Upper lobe of right lung (tissue), 1 donor: ENCODE measurements at regions not wholly inside any gene's neighbourhood (a gene's known extent, or its start where the extent isn't known, plus 50 kb on each side); places are given as distances from the start of the nearest gene placed in this dataset.

Source experiments
- ATAC-seq: fragments of 200-7000 bp; cut with Tn5 transposase; one replicate; pipeline ENCODE4 v1.9.1; 2020; ENCODE audit warnings: mild to moderate bottlenecking, moderate library complexity
- DNase-seq: peaks from one replicate; pipeline ENCODE4 v3.0.0-alpha.2; 2020
- H3K27ac ChIP-seq: fragments of 200-600 bp; one replicate; pipeline ENCODE4 v1.8.0; 2022
- H3K27me3 ChIP-seq: fragments of 200-600 bp; one replicate; pipeline ENCODE4 v1.8.0; 2022; ENCODE audit warnings: mild to moderate bottlenecking
- H3K36me3 ChIP-seq: fragments of 200-600 bp; one replicate; pipeline ENCODE4 v1.8.0; 2022
- H3K4me1 ChIP-seq: fragments of 200-600 bp; one replicate; pipeline ENCODE4 v1.8.0; 2022
- H3K4me3 ChIP-seq: fragments of 200-600 bp; one replicate; pipeline ENCODE4 v1.8.0; 2022; ENCODE audit warnings: mild to moderate bottlenecking
- H3K9me3 ChIP-seq: fragments of 200-600 bp; one replicate; pipeline ENCODE4 v1.8.0; 2022
- intact Hi-C: fragments of 100-400 bp; cut with DNase I; formaldehyde crosslinking; loops from one replicate; pipeline ENCODE4 v1.11.0; 2022
- TF ChIP-seq, protein P1 (sequence below): fragments of 200-600 bp; IDR thresholded peaks from one replicate; pipeline ENCODE4 v1.8.0; 2022; ENCODE audit warnings: antibody characterized with exemption
- donor health status: DM: no; HTN: yes; CAD: no; lungs with severe emphysema.

DNA sequence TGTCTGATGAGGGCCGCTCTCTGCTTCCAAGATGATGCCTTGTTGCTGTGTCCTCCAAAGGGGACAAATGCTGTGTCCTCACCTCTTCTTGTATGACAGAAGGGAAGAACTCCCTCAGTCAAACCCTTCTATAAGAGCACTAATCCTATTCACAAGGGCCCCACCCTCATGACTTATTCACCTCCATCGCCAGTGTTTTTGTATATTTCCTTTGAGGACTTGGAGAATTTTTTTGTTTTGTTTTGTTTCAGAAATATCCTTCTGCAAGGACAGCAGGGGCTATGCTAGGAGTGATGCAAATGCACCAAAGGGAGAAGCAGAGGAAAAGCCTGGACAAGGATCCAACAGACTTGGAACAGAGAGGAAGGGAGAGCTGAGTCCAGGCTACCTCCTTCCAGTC, 214.4 kb downstream of the TLE3 start:
- H3K4me3 ChIP-seq, result no peak overlapping the region
- H3K9me3 ChIP-seq, result no peaks in the 10 kb centered on the region
- no peak for ATAC-seq
- intact Hi-C loops, result no loop called here
- peaks cover 17% of the 10 kb centered on the region for H3K27me3 ChIP-seq
- TF ChIP-seq, protein P1, sequence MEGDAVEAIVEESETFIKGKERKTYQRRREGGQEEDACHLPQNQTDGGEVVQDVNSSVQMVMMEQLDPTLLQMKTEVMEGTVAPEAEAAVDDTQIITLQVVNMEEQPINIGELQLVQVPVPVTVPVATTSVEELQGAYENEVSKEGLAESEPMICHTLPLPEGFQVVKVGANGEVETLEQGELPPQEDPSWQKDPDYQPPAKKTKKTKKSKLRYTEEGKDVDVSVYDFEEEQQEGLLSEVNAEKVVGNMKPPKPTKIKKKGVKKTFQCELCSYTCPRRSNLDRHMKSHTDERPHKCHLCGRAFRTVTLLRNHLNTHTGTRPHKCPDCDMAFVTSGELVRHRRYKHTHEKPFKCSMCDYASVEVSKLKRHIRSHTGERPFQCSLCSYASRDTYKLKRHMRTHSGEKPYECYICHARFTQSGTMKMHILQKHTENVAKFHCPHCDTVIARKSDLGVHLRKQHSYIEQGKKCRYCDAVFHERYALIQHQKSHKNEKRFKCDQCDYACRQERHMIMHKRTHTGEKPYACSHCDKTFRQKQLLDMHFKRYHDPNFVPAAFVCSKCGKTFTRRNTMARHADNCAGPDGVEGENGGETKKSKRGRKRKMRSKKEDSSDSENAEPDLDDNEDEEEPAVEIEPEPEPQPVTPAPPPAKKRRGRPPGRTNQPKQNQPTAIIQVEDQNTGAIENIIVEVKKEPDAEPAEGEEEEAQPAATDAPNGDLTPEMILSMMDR, result no peak
- no peak overlapping the region for H3K27ac ChIP-seq
- no peak for DNase-seq
- H3K4me1 ChIP-seq, result no peaks in the 10 kb centered on the region
- H3K36me3 ChIP-seq, result no peaks in the 10 kb centered on the region

DNA sequence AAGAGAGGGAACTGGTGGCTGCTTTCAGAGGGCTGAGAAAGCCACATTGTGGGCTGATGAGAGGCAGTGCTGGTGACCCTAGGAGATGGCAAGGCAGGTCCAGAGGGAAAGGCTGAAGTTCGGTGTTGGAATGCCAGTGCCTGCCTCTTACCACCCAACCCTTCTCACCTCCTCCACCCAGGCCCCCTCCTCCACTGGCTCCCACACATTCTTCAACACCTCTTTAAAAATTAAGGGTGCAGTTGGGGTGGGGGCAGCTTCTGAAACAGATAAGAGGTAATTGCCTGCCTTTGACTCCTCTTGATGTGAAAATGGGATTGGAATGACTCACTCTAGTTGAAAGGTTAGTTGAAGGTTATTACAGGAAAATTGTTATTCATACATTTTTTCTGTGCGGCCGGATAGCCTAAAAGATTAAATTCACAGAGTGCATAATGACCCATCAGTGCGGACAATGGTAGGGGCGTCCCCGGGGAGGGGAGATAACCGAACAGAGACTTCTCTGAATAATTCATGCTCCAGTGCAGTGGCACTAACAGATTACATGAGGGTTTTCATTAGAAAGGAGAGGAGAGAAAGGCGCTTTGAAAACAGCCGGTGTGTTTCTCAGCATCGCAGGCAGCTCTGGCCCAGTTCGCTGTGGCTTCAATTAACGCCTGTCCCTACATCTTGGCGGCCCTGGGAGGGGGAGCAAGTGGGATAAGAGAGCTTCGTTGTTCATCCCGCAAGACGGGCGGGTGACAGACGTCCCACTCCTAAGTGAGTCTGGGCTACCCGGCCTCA, 212.4 kb downstream of the TLE3 start:
- Histone ChIP-seq H3K27me3 (peaks cover 17% of the 10 kb centered on the region), H3K9me3 (no peaks in the 10 kb centered on the region), H3K4me3 (no peak overlapping the region), H3K36me3 (no peaks in the 10 kb centered on the region), H3K27ac (no peak overlapping the region), H3K4me1 (no peaks in the 10 kb centered on the region)
- TF ChIP-seq, protein P1, result no peak
- ATAC-seq (no peak), DNase-seq (no peak)
- intact Hi-C loops, result no loop called here

DNA sequence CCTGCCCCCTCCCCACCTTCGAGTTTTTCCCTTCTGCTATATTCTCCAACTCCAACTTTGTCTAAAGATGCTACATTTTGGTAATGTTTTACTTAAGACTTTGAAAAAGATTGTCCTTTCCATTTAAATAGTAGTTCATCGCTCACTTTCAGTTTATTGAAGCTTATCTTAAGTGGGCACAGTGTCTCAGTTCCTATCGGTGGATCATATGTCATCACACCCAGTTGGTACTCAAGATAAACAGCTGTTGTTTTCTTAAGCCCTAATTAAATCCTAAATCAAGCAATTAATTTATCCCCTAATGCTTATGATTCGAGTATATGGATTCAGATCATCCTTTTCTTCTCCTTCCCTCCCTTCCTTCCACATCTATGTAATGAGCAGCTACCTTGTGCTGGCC, 210.7 kb downstream of the TLE3 start:
- TF ChIP-seq, protein P1, result no peak
- no peak overlapping the region for H3K4me3 ChIP-seq
- intact Hi-C loops, result no loop called here
- no peaks in the 10 kb centered on the region for H3K36me3 ChIP-seq
- no peaks in the 10 kb centered on the region for H3K9me3 ChIP-seq
- DNase-seq, result no peak
- no peak overlapping the region for H3K27ac ChIP-seq
- H3K4me1 ChIP-seq, result no peaks in the 10 kb centered on the region
- no peak for ATAC-seq
- H3K27me3 ChIP-seq, result peaks cover 17% of the 10 kb centered on the region

DNA sequence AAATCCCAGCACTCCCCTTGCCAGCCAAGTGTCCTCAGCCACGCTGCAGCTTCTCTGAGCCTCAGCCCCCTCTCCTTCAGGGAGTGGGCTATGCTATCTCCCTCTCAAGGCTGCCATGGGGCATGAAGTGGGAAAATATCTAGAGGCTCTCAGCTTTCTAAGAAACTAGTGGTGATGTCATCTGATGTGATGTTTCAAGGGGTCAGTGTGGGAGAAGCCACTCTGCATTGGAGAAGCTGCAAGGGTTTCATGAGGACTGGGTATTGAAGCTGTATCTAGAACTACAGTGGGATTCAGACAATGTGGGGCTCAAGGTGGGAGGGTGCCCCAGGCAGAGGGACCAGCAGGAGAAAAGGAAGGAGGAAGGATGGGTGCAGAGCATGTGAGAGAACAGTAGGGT, 210.2 kb downstream of the TLE3 start:
- Histone ChIP-seq H3K4me3 (no peak overlapping the region), H3K4me1 (no peaks in the 10 kb centered on the region), H3K36me3 (no peaks in the 10 kb centered on the region), H3K9me3 (no peaks in the 10 kb centered on the region), H3K27me3 (peaks cover 17% of the 10 kb centered on the region), H3K27ac (no peak overlapping the region)
- intact Hi-C loops, result no loop called here
- TF ChIP-seq, protein P1, result no peak
- no peak for ATAC-seq
- DNase-seq, result no peak

DNA sequence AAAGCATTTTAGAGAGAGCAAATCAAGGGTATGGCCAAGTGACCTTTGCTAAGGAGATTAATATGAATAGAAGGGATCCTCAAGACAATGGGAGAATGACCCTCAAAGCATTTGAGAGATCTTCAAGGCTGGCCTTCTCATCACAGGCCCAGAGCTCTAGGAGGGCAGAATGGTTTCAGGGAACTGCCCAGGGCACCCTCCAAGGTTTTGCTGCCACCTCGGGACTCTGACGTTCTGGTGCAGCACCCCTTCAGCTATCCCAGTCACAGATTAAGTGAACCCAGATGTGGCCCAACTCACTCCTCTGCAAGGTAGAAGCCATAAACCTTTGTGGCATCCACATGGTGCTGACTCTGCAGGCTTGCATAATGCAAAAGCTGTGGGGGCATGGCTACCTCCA, 209.3 kb downstream of the TLE3 start:
- intact Hi-C loops, result no loop called here
- no peak overlapping the region for H3K27ac ChIP-seq
- H3K9me3 ChIP-seq, result no peaks in the 10 kb centered on the region
- no peaks in the 10 kb centered on the region for H3K36me3 ChIP-seq
- no peak for ATAC-seq
- TF ChIP-seq, protein P1, result no peak
- no peaks in the 10 kb centered on the region for H3K4me1 ChIP-seq
- no peak overlapping the region for H3K4me3 ChIP-seq
- no peak for DNase-seq
- H3K27me3 ChIP-seq, result peaks cover 17% of the 10 kb centered on the region

DNA sequence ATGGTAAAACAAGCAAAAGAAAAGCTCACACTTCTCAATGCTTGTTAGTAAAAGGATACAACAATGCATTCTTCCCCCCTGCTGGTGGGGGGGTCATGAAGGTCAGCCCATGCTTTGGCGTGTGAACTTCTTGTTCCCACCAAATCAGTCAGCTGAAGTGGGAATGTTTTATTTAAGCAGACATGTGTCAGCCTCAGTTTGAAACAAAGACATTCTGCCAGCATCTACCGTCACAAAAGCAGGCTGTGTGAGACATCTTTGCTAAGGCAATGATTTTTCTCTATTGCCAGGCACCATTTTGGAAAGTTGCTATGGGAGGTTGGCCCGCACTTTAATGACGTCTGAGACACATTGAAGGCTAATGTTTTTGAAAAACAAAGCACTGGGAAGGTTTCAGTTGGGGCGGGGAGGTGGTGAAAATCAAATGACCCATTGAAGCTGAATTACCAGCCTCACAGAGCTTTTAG, 206.6 kb downstream of the TLE3 start:
- no peak for ATAC-seq
- TF ChIP-seq, protein P1, result no peak

More for the DNA sequence above, 206.6 kb downstream of the TLE3 start:
- Histone ChIP-seq H3K27ac (no peak overlapping the region), H3K9me3 (no peaks in the 10 kb centered on the region), H3K4me1 (peaks cover 4% of the 10 kb centered on the region), H3K36me3 (no peaks in the 10 kb centered on the region), H3K27me3 (peaks cover 19% of the 10 kb centered on the region), H3K4me3 (no peak overlapping the region)
- intact Hi-C loops, result no loop called here
- no peak for DNase-seq
